NCI-H146 (cell line): ENCODE measurements at regions not wholly inside any gene's neighbourhood (a gene's known extent, or its start where the extent isn't known, plus 50 kb on each side); places are given as distances from the start of the nearest gene placed in this dataset.

Experiments
- DNase-seq: peaks from one replicate; lab custom pipeline; 2025; lab: John Stamatoyannopoulos, UW

DNA sequence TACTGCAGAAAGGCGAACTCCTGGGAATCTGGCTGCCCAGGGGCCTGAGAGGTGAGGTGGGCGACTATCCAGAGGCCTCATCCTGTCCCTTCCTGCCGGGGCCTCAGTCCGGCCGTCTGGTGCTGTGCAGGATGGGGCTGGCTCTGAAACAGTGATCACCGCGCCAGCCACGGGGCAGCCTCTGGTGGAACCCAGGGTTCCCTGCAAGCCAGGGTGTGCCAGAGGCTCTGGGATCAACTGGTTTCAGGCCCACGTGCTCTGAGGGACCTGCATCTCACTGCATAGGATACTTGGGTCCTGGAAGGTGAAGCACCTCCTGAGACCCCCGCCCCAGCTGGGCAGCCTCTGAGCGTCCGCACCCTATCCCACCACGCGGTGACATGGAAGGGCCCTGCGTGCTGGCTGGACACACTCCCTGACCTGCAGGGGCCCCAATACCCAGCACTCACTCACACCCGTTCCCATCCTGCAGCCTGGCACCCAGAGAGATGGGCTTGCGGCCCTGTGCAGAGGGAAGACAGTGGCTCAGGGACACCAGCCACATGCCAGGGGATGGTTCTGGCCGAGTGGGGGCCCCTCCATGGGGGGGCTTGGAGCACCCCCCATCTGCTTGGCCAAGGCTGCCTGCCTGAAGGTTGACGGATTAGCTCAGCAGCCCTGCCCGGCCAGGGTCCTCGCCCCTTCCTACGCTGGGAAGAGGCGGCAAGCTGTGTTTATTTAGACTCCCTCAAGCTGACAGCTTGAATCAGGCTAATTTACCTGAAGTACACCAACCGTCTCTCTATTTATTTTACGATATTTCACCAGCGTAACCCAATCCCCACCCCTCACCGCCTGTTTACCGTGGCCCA, 64.3 kb upstream of the TTC34 start:
- peak; percentile 28 for DNase-seq

DNA sequence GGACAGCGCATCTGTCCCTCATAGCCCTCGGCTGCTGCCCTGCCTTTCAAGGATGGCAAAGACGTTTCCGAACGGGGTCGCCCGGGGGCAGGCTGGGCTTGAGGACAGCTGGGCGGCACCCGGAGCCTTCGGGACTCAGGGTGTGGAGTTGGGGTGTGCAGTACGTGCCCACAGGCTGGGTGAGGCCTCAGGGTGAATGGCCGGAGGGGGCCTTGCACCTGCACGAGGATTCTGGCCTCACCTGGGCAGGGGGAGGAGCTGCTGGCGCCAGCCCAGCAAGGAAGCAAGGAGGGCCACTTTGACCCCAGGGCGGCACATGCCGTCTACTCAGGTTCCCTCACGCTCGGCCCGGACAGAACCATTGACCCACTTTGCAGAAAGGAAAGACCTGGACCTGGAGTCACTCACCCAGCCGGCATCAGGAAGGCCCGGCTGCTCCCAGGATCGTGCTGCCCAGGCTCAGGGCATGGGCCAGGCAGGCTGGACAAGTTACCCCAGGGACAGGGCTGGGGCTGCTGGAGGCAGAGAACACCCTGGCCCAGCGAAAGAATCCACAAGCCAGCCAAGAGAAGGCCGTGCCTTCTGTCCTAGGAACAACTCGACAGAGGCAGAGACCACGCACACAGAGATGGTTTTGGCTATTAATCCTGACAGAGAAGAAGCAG, 65.1 kb upstream of the TTC34 start:
- peak; percentile 28 for DNase-seq

DNA sequence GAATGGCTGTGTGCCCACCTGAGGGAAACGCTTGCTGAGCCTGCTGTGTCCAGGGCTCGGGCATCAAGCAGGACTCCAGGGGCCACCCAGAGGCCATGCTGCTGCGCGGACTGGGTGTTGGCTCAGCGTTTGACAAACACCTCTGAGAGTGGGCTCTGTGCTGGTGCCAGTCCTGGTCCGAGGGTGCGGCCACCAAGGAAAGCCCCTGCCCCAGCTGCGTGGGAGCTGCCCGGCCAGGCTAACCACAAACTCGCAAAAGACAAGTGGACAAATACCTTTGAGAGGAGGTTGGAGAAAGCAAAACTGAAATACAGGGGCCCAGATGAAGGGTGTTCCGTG, 65.6 kb upstream of the TTC34 start:
- no peak for DNase-seq

DNA sequence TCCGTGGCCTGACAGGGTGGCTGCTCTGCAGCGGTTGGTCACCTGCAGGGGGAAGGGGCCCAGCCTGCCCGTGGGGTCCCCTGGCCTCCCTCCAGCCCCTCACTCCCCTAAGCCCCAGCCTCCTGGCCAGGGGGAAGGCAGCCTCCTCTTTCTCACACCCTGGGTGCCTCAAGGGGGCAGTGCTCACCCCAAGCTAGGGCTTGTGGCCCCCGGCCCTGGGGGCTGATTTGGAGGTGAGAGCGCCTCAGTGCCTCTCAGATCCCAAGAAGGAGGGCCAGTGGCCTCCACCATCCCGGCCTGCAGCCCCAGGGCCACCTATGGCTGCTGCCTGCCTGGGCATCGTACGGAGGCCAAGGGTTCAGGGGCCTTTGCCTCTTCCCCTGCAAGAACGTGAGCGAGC, 66.4 kb upstream of the TTC34 start:
- no peak for DNase-seq

DNA sequence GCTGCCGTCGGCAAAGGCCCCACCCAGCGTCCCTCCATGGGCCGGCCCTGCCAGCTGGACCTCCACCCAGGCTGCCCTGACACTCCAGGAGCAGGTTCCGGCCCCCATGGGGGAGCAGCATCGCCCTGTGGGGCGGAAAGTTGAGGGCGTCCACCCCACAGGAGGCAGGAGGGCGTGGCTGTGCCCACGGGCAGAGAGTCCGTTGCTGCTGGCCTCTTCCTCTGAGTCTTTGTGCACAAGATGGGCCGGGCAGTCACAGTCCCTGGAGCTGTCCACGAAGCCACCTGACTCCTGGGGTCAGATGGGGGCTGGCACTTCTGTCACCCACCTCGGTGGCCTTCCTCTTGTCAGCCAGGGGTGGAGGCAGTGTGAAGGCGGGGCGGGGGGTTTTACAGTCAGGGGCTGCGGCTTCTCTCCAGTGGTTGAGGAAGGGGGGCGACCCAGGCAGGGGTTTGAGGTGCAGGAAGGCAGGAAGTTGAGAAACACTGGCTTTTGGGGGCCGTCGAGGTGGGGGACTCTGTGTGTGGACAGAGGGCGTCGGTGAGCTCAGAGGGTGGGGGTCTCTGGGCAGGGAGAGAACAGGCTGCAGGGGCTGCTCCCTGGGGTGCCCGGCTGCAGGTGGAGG, 67.2 kb upstream of the TTC34 start:
- no peak for DNase-seq

DNA sequence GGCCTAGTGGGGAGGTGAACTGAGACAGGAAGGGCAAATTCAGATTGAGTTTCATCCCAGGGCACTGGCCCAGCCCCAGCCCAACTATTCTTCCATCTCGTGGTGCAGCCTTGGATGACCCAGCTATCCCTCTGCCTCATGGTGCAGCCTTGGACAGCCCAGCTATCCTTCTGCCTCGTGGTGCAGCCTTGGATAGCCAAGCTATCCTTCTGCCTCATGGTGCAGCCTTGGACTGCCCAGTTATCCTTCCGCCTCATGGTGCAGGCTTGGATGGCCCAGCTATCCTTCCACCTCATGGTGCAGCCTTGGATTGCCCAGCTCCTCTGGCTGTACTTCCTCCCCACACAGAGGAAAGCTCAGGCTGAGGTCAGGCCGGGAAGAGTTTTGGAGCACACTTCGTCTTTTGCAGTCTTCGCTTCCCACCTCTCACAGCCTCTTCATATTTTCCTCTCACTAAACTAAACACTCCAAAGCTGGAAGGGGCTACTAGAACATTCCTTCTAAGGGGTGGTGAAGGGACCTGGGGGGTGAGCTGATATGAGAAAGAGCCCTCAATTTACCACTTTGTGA, 69.8 kb upstream of the TTC34 start:
- no peak for DNase-seq

DNA sequence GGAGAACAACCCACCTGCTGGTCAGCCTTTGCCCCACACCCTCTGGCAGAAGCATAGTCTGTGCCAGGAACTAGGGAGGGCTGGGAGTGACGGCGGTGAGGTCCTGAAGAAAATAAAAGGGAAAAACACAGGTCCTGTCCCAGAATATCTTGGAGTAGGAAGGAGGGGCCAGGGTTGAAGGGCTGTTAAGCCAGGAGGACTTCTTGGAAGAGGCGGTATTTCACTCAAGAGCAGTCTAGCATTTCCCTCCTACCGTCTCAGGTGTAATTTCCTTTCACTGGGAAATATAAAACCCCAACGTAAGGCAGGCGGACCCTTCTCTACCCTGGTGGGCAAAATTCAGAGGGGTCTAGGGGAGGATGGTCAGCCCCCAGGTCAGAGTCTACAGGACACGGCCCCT, 72.7 kb upstream of the TTC34 start:
- no peak for DNase-seq

DNA sequence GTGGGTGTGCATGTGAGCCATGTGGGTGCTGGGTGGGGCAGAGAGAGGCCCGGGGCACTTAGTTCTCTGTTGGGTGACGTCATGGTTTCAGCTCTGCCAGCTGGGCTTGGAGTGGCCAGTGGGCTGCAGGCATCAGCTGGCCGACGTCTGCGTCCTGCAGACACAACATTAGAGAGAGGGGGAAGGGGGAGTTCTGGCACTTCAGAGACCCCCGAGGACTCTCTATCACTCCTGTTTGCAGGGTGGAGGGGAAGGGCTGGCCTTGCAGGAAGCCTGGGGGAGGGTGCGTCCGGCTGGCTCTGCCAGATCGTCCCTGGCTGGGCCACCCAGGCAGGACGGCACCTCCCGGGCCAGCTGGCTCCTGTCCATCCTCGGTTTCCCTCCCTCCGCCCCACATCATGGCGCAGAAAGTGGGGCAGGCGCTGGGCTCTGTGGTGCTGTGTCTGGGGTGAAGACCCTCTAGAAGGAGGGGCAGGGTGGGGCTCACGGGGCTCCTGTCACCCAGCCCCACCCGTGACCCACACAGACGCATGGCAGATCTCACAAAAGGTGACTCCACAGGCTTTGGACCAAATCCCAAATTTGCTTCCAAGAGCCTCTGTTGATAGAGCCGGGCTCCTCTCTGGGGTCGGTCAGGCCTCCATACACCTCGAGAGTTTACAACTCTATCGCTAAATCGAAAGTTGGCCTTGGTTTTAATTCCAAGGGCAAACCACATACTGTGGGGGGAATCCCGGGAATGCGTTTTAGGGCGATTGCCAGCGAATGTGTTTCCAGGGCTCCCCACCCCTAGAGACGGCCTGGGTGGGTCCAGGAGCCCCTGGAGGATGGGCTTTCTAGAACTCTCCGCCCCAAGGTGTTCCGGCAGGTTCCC, 73.4 kb upstream of the TTC34 start:
- DNase-seq = no peak

DNA sequence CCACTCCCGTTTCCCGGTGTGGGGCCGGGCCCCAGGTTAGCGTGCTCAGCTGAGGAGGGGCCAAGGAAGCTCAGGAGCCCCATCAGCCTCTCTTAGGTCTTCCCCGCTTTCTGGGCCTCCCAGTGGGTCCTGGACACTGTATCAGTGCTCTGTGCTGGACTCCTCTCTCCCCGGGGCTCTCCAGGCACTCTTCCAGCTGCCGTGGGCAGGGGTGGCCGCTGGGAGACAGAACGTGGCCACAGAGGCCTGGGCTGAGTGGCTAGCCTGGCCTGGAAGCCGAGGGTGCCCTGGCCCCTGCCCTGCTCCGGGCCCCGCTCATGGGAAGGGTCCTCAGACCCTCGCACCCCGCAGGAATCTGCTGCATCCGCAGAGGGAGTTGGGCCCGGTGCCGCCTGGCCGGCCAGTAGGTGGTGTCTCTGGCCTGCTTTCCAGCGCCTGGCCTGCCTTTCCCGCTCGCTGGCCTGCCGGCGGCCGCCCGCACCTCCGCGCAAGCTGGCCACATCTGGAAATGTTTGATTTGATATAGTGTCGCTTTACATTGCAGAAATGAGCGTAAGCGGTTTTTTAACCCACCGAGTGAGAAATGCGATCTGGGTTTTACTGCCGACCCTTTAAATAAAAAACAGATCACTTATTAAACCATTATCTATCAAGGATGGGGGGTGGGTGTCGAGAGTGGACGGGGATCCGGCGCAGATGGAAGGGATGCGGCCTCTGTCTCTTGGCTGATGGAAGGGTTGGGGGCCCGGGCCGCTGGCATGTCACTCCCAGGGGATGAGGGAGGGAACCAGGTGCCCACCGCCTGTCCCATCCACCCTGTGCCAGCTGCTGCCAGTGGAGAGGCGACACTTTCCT, 74.4 kb upstream of the TTC34 start:
- DNase-seq = no peak

DNA sequence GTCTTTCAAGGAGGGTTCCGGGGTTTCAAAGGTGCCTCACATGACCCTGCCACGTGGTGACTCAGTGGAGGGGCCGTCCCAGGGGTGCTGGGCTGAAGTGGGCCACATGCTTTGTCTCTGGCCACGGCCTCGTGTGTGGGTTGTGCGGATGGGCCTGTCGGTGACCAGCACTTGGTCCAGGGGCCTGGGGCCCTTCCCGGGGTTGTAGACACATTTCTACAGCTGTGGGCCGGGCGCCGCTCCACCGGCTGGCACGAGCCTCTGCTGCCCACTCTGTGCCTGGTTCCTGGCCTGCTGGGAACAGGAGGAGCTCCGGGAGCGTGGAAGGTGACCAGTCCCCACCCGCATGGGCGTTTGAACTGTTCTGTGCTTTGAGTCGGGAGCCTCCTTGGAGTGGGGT, 75.4 kb upstream of the TTC34 start:
- DNase-seq = no peak

DNA sequence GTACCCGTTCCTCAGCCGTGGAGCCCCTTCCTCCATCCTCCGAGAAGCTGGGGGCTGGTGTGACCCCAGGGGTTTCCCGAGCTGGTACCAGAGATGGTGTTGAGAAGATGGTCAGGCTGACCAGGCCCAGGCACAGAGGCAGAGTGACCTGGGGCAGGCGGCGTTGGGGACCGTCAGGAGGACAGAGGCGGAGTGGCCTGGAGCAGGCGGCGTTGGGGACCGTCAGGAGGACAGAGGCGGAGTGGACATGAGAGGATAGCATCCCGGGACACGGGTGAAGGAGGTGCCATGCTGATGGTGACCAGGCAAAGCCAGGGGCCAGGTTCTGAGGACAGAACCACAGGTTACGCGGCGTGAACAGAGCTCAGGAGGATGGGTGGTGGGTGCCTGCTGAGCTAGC, 75.9 kb upstream of the TTC34 start:
- no peak for DNase-seq

DNA sequence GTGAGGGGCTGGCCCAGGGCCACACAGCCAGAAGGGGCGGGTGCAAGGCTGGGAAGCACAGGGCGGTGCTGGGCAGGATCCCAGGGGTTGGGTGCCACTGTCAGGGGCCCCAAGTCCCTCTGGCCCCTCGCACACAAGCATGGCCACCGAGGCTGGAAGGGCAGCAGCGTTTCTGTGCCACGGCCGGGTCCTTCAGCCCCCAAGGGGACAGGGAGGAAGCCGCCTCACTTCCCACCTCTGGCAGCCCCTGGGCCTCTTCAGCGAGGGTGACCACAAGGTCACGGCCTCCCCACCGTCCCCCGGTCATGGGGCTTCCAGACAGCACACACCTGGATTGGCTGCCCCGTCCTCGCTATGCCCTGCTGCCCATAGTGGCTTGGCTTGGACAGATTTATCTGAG, 77.1 kb upstream of the TTC34 start:
- no peak for DNase-seq

DNA sequence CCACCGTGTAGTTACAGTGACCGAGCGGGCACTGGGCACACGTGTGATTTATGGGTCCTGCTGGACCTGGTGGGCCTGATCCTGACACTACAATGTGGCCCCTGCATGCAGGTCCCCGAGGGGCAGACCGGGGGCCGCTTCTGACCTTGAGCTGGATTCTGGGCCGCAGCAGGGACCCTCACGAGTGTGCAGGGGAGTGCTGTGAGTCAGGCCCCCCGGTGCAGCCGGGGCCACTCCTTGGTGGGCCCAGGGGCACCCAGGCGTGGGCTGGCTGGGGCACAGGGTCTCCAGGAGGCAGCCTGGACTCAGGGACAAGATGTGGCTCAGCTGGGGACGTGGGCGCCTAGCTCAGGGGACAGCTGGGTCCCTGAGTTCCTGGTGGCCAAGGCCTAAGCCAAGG, 77.5 kb upstream of the TTC34 start:
- no peak for DNase-seq

DNA sequence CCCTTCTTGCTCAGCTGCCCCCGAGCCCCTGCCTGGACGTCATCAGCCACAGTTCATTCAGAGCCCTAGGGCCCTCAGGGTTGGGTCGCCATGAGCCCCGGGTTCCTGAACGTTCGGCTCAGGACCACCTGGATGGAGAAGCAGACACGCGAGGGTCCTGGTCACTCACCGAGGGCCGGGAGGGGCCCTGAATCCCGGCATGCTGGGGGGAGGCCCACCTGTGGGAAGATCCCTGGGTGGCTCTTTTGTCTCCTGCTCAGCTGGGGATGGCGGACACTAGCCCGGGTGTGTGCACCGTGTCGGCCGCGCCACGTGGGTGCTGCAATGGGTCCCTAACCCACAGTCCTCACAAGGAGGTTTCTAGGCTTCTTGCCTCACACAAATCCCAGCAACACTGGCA, 78.1 kb upstream of the TTC34 start:
- DNase-seq = no peak

DNA sequence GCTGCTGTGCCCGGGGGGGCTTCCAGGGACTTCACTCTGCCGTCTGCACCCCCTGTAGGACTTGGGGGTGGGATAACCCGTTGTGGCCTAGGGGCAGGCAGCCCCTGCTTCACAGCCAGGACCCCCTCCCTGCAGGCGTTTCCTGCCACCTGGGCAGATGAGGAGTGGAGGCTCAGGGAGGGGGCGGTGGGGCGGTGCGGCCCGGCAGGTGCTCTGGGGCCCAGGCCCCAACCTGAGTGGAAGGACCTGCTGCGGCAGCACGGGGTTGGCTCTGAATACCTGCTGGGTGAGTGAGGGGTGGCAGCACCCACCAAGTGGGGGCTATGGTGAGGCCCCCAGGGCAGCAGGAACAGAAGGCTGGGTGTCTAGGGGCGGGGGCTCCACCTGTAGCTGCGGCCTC, 78.6 kb upstream of the TTC34 start:
- DNase-seq = no peak

DNA sequence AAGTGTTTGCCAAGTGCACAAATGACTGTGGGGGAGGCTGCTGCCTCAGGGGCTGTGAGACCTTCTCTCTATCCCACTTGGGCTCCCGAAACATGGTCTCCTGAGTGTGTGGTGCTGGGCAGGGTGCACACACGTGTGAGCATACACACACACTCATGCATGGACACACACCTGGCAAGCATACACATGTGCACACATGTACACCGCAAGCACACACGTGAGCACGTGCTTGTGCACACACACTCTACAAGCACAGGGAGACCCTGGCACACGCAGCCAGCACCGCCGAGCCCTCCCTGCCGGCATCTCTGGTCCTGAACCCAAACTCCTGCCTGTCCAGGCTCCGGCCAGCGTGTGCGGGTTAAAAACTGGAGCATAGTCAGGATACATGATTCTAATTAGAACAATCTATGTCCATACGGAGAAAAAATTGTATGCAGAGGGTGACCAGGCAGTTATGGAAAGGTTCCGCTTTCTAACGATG, 79.4 kb upstream of the TTC34 start:
- no peak for DNase-seq

DNA sequence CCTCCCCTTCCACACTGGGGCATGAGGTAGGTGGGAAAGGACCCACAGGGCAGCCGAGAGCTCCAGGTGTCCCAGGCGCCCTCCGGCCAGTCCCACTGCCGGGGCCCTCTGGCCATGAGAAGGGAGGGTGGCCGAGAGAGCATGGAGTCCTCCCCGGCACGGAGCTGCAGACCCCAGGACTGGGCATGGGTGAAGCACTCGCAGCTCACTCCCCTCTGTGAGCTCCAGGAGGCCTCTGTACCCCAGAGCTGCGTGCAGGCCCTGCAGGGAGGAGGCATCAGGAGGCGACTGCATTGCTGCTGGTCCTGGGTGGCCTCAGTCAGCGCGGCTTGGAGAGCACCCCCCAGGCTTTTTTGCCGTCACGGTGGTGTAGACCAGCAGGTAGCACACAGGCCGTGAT, 80.1 kb upstream of the TTC34 start:
- DNase-seq = no peak

DNA sequence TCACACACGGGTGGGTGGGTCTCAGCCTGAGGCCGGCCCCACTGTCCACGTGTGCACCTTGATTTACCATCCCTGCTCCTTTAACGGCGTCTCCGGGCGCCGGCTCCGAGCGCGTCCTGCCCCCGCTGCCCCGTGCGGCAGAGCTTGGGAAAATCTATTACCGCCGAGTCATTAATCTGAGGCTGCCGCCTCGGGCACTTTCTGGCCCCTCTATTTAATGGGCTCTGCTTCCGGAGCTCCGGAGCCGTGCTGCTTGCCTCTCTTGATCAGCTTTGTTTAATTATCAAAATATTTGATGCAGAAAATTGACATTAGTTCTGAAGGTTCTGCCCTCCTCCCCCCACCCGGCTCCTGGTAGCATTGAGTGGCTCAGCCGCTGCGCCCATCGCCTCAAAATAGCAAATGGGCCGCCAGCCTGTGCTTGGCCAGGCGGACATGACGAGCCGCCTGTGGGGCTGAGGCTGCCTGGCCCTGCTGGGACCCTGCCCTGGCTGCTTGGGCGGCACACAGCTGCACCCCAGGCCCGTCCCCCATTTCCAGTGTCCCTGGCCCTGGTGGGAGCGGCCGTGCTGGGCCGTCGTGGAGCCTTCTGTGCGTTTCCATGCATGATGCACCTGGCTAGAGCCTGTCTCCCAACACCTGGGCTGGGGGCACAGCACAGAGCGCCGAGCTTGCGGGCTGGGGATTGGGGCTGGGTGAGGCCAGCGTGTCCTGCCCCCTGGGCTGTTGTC, 81.6 kb upstream of the TTC34 start:
- DNase-seq = no peak

DNA sequence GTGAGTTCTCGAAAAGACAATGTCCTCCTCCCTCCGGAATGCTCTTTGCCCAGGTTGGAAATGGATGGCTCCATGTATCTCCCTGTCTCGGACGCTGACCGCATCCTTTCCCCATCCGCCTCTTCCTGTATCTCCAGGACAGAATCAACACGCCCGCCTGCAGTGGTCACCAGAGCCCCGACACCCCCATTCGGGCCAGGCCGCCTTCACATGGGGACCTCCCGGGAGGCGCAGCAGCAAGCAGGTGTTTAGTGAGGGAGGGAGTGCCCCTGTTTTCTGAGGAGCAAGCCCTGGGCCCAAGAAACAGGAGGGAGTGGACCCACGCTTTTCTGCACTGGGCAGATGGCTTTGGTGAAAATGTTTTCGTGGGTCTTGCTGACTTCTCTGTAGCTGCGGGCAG, 83.5 kb upstream of the TTC34 start:
- DNase-seq = no peak

DNA sequence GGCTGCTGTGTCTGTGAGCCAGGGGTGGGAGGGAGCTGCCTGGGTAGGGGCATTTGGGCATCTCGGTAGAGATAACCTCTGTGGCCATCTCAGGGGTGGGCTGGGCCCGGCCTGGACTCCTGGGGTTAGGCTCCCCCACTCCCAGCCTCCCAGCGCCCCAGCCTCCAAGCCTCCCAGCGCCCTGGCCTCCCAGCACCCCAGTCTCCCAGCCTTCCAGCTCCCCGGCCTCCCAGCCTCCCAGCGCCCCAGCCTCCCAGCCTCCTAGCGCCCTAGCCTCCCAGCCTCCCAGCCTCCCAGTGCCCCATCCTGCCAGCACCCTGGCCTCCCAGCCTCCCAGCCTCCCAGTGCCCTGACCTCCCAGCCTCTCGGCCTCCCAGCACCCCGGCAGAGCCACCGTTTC, 85.1 kb upstream of the TTC34 start:
- DNase-seq = no peak
